22Rv1 (cell line): ENCODE measurements at regions not wholly inside any gene's neighbourhood (a gene's known extent, or its start where the extent isn't known, plus 50 kb on each side); places are given as distances from the start of the nearest gene placed in this dataset.

ENCODE experiments used
- CTCF ChIP-seq: fragments of 450-650 bp; IDR thresholded peaks from 2 replicates; pipeline ENCODE4 v1.5.1; 2017; ENCODE audit warnings: mild to moderate bottlenecking
- ZFX ChIP-seq: fragments of 450-650 bp; IDR thresholded peaks from 2 replicates; pipeline ENCODE4 v1.6.1; 2017; ENCODE audit warnings: antibody characterized with exemption, borderline replicate concordance

GRCh38 chr14:25111061-25111601 is 61.2 kb upstream of the STXBP6 start:
- TF ChIP-seq CTCF = no peak
- no peak for TF ChIP-seq ZFX
